AG04449 (cell line): ENCODE measurements at regions not wholly inside any gene's neighbourhood (a gene's known extent, or its start where the extent isn't known, plus 50 kb on each side); places are given as distances from the start of the nearest gene placed in this dataset.
"Not testable (repeated sequence)": the region's sequence is repeated elsewhere in the genome, so short reads cannot be mapped to it uniquely, and the experiment has no call there.

Source experiments
- CTCF ChIA-PET: fragments of 350-600 bp; formaldehyde crosslinking; extraction: SDS; loops from one replicate; lab custom pipeline; 2021; ENCODE audit warnings: antibody characterized with exemption; lab: Yijun Ruan, JAX
- POLR2A ChIA-PET: fragments of 400-600, 350-600 bp; formaldehyde crosslinking; extraction: SDS; loops from one replicate; lab custom pipeline; 2020; ENCODE audit warnings: antibody characterized with exemption, inconsistent platforms; lab: Yijun Ruan, JAX
- DNase-seq: peaks from one replicate; pipeline ENCODE4 v3.0.0-alpha.2; 2010; ENCODE audit warnings: low read depth, low spot score
- H3K4me3 ChIP-seq: 2 replicates; pipeline ENCODE4 v1.5.1; 2011; ENCODE audit warnings: low read depth, mild to moderate bottlenecking, control low read depth, low read length
- CTCF ChIP-seq: IDR thresholded peaks from one replicate; pipeline ENCODE4 v1.5.1; 2011; ENCODE audit warnings: mild to moderate bottlenecking, moderate library complexity, low read length, control low read depth, inconsistent platforms; ENCODE audit not compliant: insufficient read depth; ENCODE audit errors: missing control alignments

- CTCF ChIA-PET: no interaction called here
Observed at GRCh38 chr12:22826026-22826425, 201.1 kb downstream of the ETNK1 start.

GRCh38 chr12:22826446-22826981 lies 201.5 kb downstream of the ETNK1 start:
- POLR2A ChIA-PET, H3K4me3 ChIP-seq, CTCF ChIA-PET, DNase-seq: not testable (repeated sequence)

More at GRCh38 chr12:22826026-22826425, 201.1 kb downstream of the ETNK1 start:
- POLR2A ChIA-PET: no interaction called here
- DNase-seq: no peak
- H3K4me3 ChIP-seq: no peak overlapping the region
- TF ChIP-seq CTCF: no peak

- H3K4me3 ChIP-seq: no peak overlapping the region
- no peak for DNase-seq
- ChIA-PET POLR2A (no interaction called here), CTCF (no interaction called here)
- no peak for TF ChIP-seq CTCF
Observed at GRCh38 chr12:22828066-22828465, 203.1 kb downstream of the ETNK1 start.

GRCh38 chr12:22835431-22835830 lies 210.5 kb downstream of the ETNK1 start:
- no peak for DNase-seq
- no peak for TF ChIP-seq CTCF
- H3K4me3 ChIP-seq: no peak overlapping the region
- ChIA-PET CTCF (no interaction called here), POLR2A (no interaction called here)

- CTCF ChIA-PET: interaction anchor here (1.3 kb wide), 1 partner anchor 8 kb away, joined by 4 read pairs; no protein-coding TSS in a partner anchor
- no peak for DNase-seq
- POLR2A ChIA-PET: no interaction called here
- no peak overlapping the region for H3K4me3 ChIP-seq
- no peak for TF ChIP-seq CTCF
Observed at GRCh38 chr12:22850185-22850584, 225.2 kb downstream of the ETNK1 start.

GRCh38 chr12:22851532-22851931 lies 226.6 kb downstream of the ETNK1 start:
- DNase-seq: no peak
- CTCF ChIA-PET: no interaction called here
- H3K4me3 ChIP-seq: no peak overlapping the region
- POLR2A ChIA-PET: no interaction called here
- no peak for TF ChIP-seq CTCF

- CTCF ChIA-PET: interaction anchor here (1.1 to 4.9 kb wide), 6 partner anchors 11 to 199 kb away, joined by 3 to 36 read pairs (median 6); no protein-coding TSS in a partner anchor
- no peak overlapping the region for H3K4me3 ChIP-seq
- DNase-seq: no peak
- POLR2A ChIA-PET: no interaction called here
- TF ChIP-seq CTCF: no peak
Observed at GRCh38 chr12:22855456-22855855, 230.5 kb downstream of the ETNK1 start.
